K562 (cell line): ENCODE measurements at regions not wholly inside any gene's neighbourhood (a gene's known extent, or its start where the extent isn't known, plus 50 kb on each side); places are given as distances from the start of the nearest gene placed in this dataset. TPM values are rescaled to one million over a fixed set of nuclear protein-coding genes. Genes with fewer than 3 reads are reported as not detected.

Experiments used
- ATAC-seq: fragments of 200-7000 bp; cut with Tn5 transposase; 3 replicates; pipeline ENCODE4 v1.9.1; 2020; ENCODE audit warnings: moderate library complexity
- BruUV-seq: library from RNA; stranded (reverse); fragments of 400-500 nt; replicated peaks from 2 replicates; lab custom pipeline; 2021; lab: Mats Ljungman, UMichigan
- CTCF ChIA-PET: fragments of 300-600 bp; formaldehyde crosslinking; extraction: SDS; loops from one replicate; lab custom pipeline; 2021; ENCODE audit warnings: low intra/inter-chr PET ratio; lab: Yijun Ruan, JAX
- POLR2A ChIA-PET: fragments of 300-600, 350-650 bp; sonication (Branson Sonifier 250); formaldehyde crosslinking; extraction: SDS; loops from one replicate; lab custom pipeline; 2021; ENCODE audit warnings: antibody characterized with exemption, inconsistent platforms; lab: Yijun Ruan, JAX
- DNase-seq, 4 experiments: peaks; one replicate each; pipeline versions ENCODE4 v3.0.0 to v3.0.0-alpha.2; 2011 to 2018; ENCODE audit warnings: low spot score in 3 of 4, mixed read lengths in 3 of 4; ENCODE audit errors: extremely low read depth in 1 of 4
- FAIRE-seq: peaks from 2 replicates; lab custom pipeline; 2011; peaks lifted over from hg19 to GRCh38; lab: Jason Lieb, UNC
- H2AFZ ChIP-seq: 2 replicates; pipeline ENCODE4 v1.6.0; 2011; ENCODE audit warnings: low read depth, low read length, control low read depth, inconsistent platforms
- H3K27ac ChIP-seq: fragments of 200-600 bp; 3 replicates; pipeline ENCODE4 v1.8.0; 2011; ENCODE audit warnings: low read depth, mild to moderate bottlenecking, control low read depth, inconsistent platforms, low read length, moderate library complexity, mixed read lengths; ENCODE audit errors: extremely low read depth
- H3K27me3 ChIP-seq, 2 experiments: fragments of 300-600 bp in 1 of 2; 2 replicates in 1 of 2; 3 replicates in 1 of 2; pipeline versions ENCODE4 v1.6.0 to v1.8.0; 2011; ENCODE audit warnings: inconsistent platforms in 2 of 2, low read length in 2 of 2, mild to moderate bottlenecking in 1 of 2, mixed read lengths in 1 of 2, moderate library complexity in 1 of 2; ENCODE audit not compliant: control insufficient read depth in 2 of 2, insufficient read depth in 2 of 2
- H3K36me3 ChIP-seq: fragments of 300-600 bp; 3 replicates; pipeline ENCODE4 v1.8.0; 2011; ENCODE audit warnings: mild to moderate bottlenecking, low read length, inconsistent platforms; ENCODE audit not compliant: control insufficient read depth, insufficient read depth
- H3K4me1 ChIP-seq, 2 experiments: fragments of 200-600 bp in 1 of 2; replicated peaks in 1 of 2; 2 replicates in 1 of 2; 3 replicates in 1 of 2; pipeline versions ENCODE4 v1.5.1 to v1.8.0; 2011; ENCODE audit warnings: inconsistent platforms in 2 of 2, low read length in 2 of 2, mild to moderate bottlenecking in 1 of 2, mixed read lengths in 1 of 2, moderate library complexity in 1 of 2; ENCODE audit not compliant: control insufficient read depth in 2 of 2, insufficient read depth in 2 of 2
- H3K4me2 ChIP-seq: 2 replicates; pipeline ENCODE4 v1.6.1; 2011; ENCODE audit warnings: low read length, control low read depth, inconsistent platforms, mixed read lengths; ENCODE audit not compliant: insufficient read depth
- H3K4me3 ChIP-seq: fragments of 200-600 bp; sonication (generic), shearing (Covaris generic); 2 replicates; pipeline ENCODE4 v1.5.1; 2016; ENCODE audit warnings: control low read depth, inconsistent platforms
- H3K79me2 ChIP-seq: fragments of 200-600 bp; 3 replicates; pipeline ENCODE4 v1.8.0; 2011; ENCODE audit warnings: low read length, inconsistent platforms; ENCODE audit not compliant: control insufficient read depth, insufficient read depth
- H3K9ac ChIP-seq, 2 experiments: 2 replicates each; pipeline versions ENCODE4 v1.6.0 to v1.6.1; 2011; ENCODE audit warnings: low read depth in 2 of 2, low read length in 2 of 2, control low read depth in 1 of 2, inconsistent platforms in 1 of 2, mild to moderate bottlenecking in 1 of 2, mixed read lengths in 1 of 2; ENCODE audit not compliant: insufficient read depth in 1 of 2
- H3K9me1 ChIP-seq: one replicate; pipeline ENCODE4 v1.6.0; 2011; ENCODE audit warnings: inconsistent platforms, mild to moderate bottlenecking, low read length, moderate library complexity; ENCODE audit not compliant: control insufficient read depth, insufficient read depth
- H3K9me3 ChIP-seq: replicated peaks from 2 replicates; pipeline ENCODE4 v1.5.1; 2011; ENCODE audit warnings: low read depth, low read length, inconsistent platforms; ENCODE audit not compliant: control insufficient read depth, insufficient read depth
- H4K20me1 ChIP-seq: replicated peaks from 2 replicates; pipeline ENCODE4 v1.6.1; 2011; ENCODE audit warnings: low read length, inconsistent platforms, mixed read lengths; ENCODE audit not compliant: control insufficient read depth, insufficient read depth
- CBFA2T2 ChIP-seq: fragments of 450-650 bp; conservative IDR thresholded peaks from 2 replicates; pipeline ENCODE4 v1.6.1; 2017; ENCODE audit warnings: mild to moderate bottlenecking
- CREB1 ChIP-seq, 2 experiments: sonication (generic) in 1 of 2; formaldehyde crosslinking in 1 of 2; IDR thresholded peaks; 2 replicates each; pipeline versions ENCODE4 v1.6.1 to v1.8.0; 2012 to 2022; ENCODE audit warnings: inconsistent platforms in 1 of 2, mild to moderate bottlenecking in 1 of 2, missing genetic modification reagents in 1 of 2, moderate library complexity in 1 of 2
- E2F4 ChIP-seq: sonication (generic); formaldehyde crosslinking; IDR thresholded peaks from 2 replicates; pipeline ENCODE4 v1.8.0; 2022; ENCODE audit warnings: mild to moderate bottlenecking, low read depth, missing genetic modification reagents
- MXD1 ChIP-seq: fragments of 250-450 bp; sonication (Bioruptor Pico); IDR thresholded peaks from 2 replicates; pipeline ENCODE4 v1.8.0; 2021; ENCODE audit warnings: borderline replicate concordance, mild to moderate bottlenecking, moderate library complexity; ENCODE audit not compliant: poor library complexity, severe bottlenecking
- PTRF ChIP-seq: fragments of 450-650 bp; IDR thresholded peaks from 2 replicates; pipeline ENCODE4 v1.6.1; 2016; ENCODE audit warnings: mild to moderate bottlenecking, missing genetic modification characterization, missing compliant biosample characterization
- ZNF75A ChIP-seq: fragments of 450-650 bp; formaldehyde crosslinking; IDR thresholded peaks from 2 replicates; pipeline ENCODE4 v1.4.0; 2020; ENCODE audit warnings: mild to moderate bottlenecking
- whole genome bisulfite sequencing: fragments of 100-300 bp; shearing (Covaris generic); methylation state at CpG from one replicate; pipeline ENCODE4 v1.1.6; 2016; ENCODE audit warnings: low coverage, mixed read lengths; ENCODE audit not compliant: insufficient coverage; ENCODE audit errors: missing lambda C conversion rate; 5-methylcytosine and 5-hydroxymethylcytosine counted together
- in situ Hi-C: fragments of 300-500 bp; cut with MboI; formaldehyde crosslinking; loops from 4 replicates; pipeline ENCODE4 v1.15.0; 2018; ENCODE audit warnings: inconsistent platforms, mixed read lengths
- intact Hi-C: fragments of 100-400 bp; cut with micrococcal nuclease; formaldehyde crosslinking; loops from 2 replicates; pipeline ENCODE4 v1.14.2; 2022
- small RNA-seq: library from RNA; depleted of rRNA; stranded (forward); fragments of <200 nt; gene quantifications from one replicate; pipeline ENCODE3, GENCODE V24; 2014

GRCh38 chr2:103669531-103669930, 907.7 kb downstream of the TMEM182 start:
- POLR2A ChIA-PET: no interaction called here
- no peak for ATAC-seq
- intact Hi-C loops: no loop called here

More at GRCh38 chr2:103669531-103669930, 907.7 kb downstream of the TMEM182 start:
- TF ChIP-seq CREB1 (IDR thresholded peaks at IDR 0.05) (no peak), CREB1 (CRISPR knock-in tag; IDR thresholded peaks at IDR 0.05) (no peak), E2F4 (CRISPR knock-in tag) (no peak), MXD1 (no peak), CBFA2T2 (no peak), PTRF (tag) (no peak), ZNF75A (no peak)
- Histone ChIP-seq H3K4me2 (no peak overlapping the region), H3K4me3 (no peak overlapping the region), H3K27ac (no peak overlapping the region), H3K27me3 (no peaks in the 10 kb centered on the region), H3K4me1 (no peaks in the 10 kb centered on the region), H3K79me2 (no peaks in the 10 kb centered on the region), H4K20me1 (no peaks in the 10 kb centered on the region), H3K9ac (no peak overlapping the region), H3K36me3 (no peaks in the 10 kb centered on the region), H3K9me1 (no peaks in the 10 kb centered on the region), H3K9me3 (no peaks in the 10 kb centered on the region), H2AFZ (no peak overlapping the region)
- no TSS peak for BruUV-seq
- no peak for FAIRE-seq
- in situ Hi-C loops: no loop called here
- 5% methylated on average over 6 of the region's 6 CpGs for WGBS
- no peak for DNase-seq
- CTCF ChIA-PET: no interaction called here

Small RNA genes lying in the stretch of these regions (small RNA-seq; reads per million reads assigned to genes)
- not detected for gene AC010881.1
- gene AC018880.2: not detected
